HFFc6 (cell line): ENCODE measurements at regions not wholly inside any gene's neighbourhood (a gene's known extent, or its start where the extent isn't known, plus 50 kb on each side); places are given as distances from the start of the nearest gene placed in this dataset.

ENCODE experiments used
- DNase-seq: peaks from one replicate; pipeline ENCODE4 v3.0.0-alpha.2; 2018
- H3K27ac Mint-ChIP-seq: 2 replicates; pipeline ENCODE4 v1.8.0; 2020; ENCODE audit warnings: mild to moderate bottlenecking, mixed read lengths
- H3K27me3 Mint-ChIP-seq: 2 replicates; pipeline ENCODE4 v1.8.0; 2021; ENCODE audit warnings: mild to moderate bottlenecking, moderate library complexity, mixed read lengths; ENCODE audit not compliant: insufficient read depth
- H3K36me3 Mint-ChIP-seq: 2 replicates; pipeline ENCODE4 v1.8.0; 2021; ENCODE audit warnings: low read depth, mixed read lengths
- H3K4me1 Mint-ChIP-seq: 2 replicates; pipeline ENCODE4 v1.8.0; 2020; ENCODE audit warnings: low read depth, mixed read lengths
- H3K4me3 Mint-ChIP-seq: 2 replicates; pipeline ENCODE4 v1.8.0; 2020; ENCODE audit warnings: mild to moderate bottlenecking, moderate library complexity, mixed read lengths
- H3K9me3 Mint-ChIP-seq: 2 replicates; pipeline ENCODE4 v1.8.0; 2020; ENCODE audit warnings: mild to moderate bottlenecking, mixed read lengths
- CTCF ChIP-seq: fragments of 200-600 bp; sonication (generic); IDR thresholded peaks from 2 replicates; pipeline ENCODE4 v1.5.0; 2021; ENCODE audit warnings: antibody characterized with exemption, mild to moderate bottlenecking

GRCh38 chr6:126826166-126826714 lies 292.2 kb upstream of the RSPO3 start:
- DNase-seq, result no peak
- Mint-ChIP-seq H3K27ac (no peak overlapping the region), H3K9me3 (no peaks in the 10 kb centered on the region; the same call in 1 of the 2 replicates), H3K27me3 (no peaks in the 10 kb centered on the region), H3K4me1 (peaks cover 16% of the 10 kb centered on the region; the same call in 1 of the 2 replicates), H3K4me3 (no peak overlapping the region), H3K36me3 (no peaks in the 10 kb centered on the region)
- no peak for TF ChIP-seq CTCF

- Mint-ChIP-seq H3K36me3 (no peaks in the 10 kb centered on the region), H3K27me3 (no peaks in the 10 kb centered on the region), H3K4me3 (no peak overlapping the region), H3K9me3 (no peaks in the 10 kb centered on the region; the same call in 1 of the 2 replicates), H3K27ac (no peak overlapping the region), H3K4me1 (no peaks in the 10 kb centered on the region; the same call in 1 of the 2 replicates)
- DNase-seq, result no peak
- no peak for TF ChIP-seq CTCF
Measured at GRCh38 chr6:126831461-126831860, 287.0 kb upstream of the RSPO3 start.

- Mint-ChIP-seq H3K27me3 (no peaks in the 10 kb centered on the region), H3K9me3 (peaks cover 4% of the 10 kb centered on the region), H3K36me3 (no peaks in the 10 kb centered on the region), H3K4me1 (no peaks in the 10 kb centered on the region), H3K27ac (no peak overlapping the region), H3K4me3 (no peak overlapping the region)
- no peak for TF ChIP-seq CTCF
- no peak for DNase-seq
Measured at GRCh38 chr6:126842769-126843168, 275.7 kb upstream of the RSPO3 start.

GRCh38 chr6:126848119-126848518 lies 270.4 kb upstream of the RSPO3 start:
- no peak for DNase-seq
- Mint-ChIP-seq H3K27ac (no peak overlapping the region), H3K9me3 (peaks cover 8% of the 10 kb centered on the region), H3K4me3 (no peak overlapping the region), H3K27me3 (peaks cover 2% of the 10 kb centered on the region), H3K36me3 (no peaks in the 10 kb centered on the region), H3K4me1 (no peaks in the 10 kb centered on the region)
- TF ChIP-seq CTCF, result no peak

GRCh38 chr6:126867641-126868040 lies 250.8 kb upstream of the RSPO3 start:
- H3K36me3 Mint-ChIP-seq, result no peaks in the 10 kb centered on the region; the same call in 1 of the 2 replicates
- H3K27me3 Mint-ChIP-seq, result no peaks in the 10 kb centered on the region
- no peak for TF ChIP-seq CTCF
- no peaks in the 10 kb centered on the region for H3K4me1 Mint-ChIP-seq
- H3K4me3 Mint-ChIP-seq, result no peak overlapping the region
- 0 out of 2 replicates have a peak, but pooled peaks cover 3% of the 10 kb centered on the region for H3K9me3 Mint-ChIP-seq
- DNase-seq, result no peak
- no peak overlapping the region for H3K27ac Mint-ChIP-seq

- peaks cover 4% of the 10 kb centered on the region; the same call in 1 of the 2 replicates for H3K27me3 Mint-ChIP-seq
- no peaks in the 10 kb centered on the region for H3K36me3 Mint-ChIP-seq
- H3K4me3 Mint-ChIP-seq, result no peak overlapping the region
- DNase-seq, result no peak
- H3K4me1 Mint-ChIP-seq, result no peaks in the 10 kb centered on the region
- TF ChIP-seq CTCF, result no peak
- H3K9me3 Mint-ChIP-seq, result no peaks in the 10 kb centered on the region
- no peak overlapping the region for H3K27ac Mint-ChIP-seq
Measured at GRCh38 chr6:126873351-126873750, 245.1 kb upstream of the RSPO3 start.
